ENCODE measurements at regions not wholly inside any gene's neighbourhood (a gene's known extent, or its start where the extent isn't known, plus 50 kb on each side); places are given as distances from the start of the nearest gene placed in this dataset.
A peak's percentile ranks its signal among the peaks of the same experiment; 100 is the strongest.

DNA sequence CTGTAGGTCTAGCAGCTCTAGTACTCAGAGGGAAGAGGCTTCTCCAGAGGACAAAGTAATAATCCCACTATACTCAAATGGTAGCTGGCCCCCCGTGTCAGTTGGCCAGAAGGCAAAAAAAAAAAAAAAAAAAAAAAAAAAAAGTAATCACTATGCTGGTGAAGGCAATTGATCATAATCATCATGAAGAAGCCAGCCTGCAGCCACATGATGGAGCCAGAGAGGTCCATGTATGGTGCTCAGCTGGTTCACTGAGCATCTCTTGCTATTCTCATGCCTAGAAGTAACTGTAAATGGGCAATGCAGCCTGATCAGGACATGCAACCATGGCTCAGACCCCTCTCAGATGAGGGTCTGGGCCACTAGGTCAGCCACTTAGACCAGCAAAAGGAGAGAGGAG lies 378.8 kb downstream of the MED13L start:
- Histone ChIP-seq H3K4me3 (ENCODE audit: low read length) (no peak overlapping the region), H3K36me3 (ENCODE audit: insufficient read depth, low read depth, low read length) (no peaks in the 10 kb centered on the region), H3K4me1 (ENCODE audit: insufficient read depth, low read length) (no peaks in the 10 kb centered on the region), H3K27ac (ENCODE audit: low read length) (no peak overlapping the region), H3K9me3 (ENCODE audit: insufficient read depth, low read depth, low read length) (no peaks in the 10 kb centered on the region), H3K9ac (ENCODE audit: low read depth, low read length) (no peak overlapping the region), H3K27me3 (ENCODE audit: insufficient read depth, low read length) (no peaks in the 10 kb centered on the region)

DNA sequence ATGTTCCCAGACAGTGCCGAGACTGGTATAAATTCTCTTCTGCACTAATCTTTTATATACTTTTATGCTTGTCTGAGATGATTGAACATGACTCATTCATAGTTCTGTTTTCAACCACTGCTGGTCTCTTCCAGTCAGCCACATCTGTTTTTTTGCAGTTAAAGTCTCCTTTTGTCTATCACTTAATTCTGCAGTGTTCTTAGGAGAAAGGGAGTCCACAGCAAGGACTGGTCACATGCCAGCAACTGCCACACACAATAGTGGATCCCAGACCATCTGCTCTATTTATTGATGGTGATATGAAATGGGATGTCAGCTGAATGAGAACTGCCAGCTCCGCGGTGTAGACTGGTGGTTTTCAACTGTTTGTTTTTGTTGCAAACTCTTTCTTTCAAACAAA lies 379.8 kb downstream of the MED13L start:
- H3K9ac ChIP-seq (ENCODE audit: low read depth, low read length), result no peak overlapping the region
- H3K4me3 ChIP-seq (ENCODE audit: low read length), result no peak overlapping the region
- no peak overlapping the region for H3K27ac ChIP-seq (ENCODE audit: low read length)
- H3K36me3 ChIP-seq (ENCODE audit: insufficient read depth, low read depth, low read length), result no peaks in the 10 kb centered on the region
- no peaks in the 10 kb centered on the region for H3K9me3 ChIP-seq (ENCODE audit: insufficient read depth, low read depth, low read length)
- H3K4me1 ChIP-seq (ENCODE audit: insufficient read depth, low read length), result no peaks in the 10 kb centered on the region
- no peaks in the 10 kb centered on the region for H3K27me3 ChIP-seq (ENCODE audit: insufficient read depth, low read length)

DNA sequence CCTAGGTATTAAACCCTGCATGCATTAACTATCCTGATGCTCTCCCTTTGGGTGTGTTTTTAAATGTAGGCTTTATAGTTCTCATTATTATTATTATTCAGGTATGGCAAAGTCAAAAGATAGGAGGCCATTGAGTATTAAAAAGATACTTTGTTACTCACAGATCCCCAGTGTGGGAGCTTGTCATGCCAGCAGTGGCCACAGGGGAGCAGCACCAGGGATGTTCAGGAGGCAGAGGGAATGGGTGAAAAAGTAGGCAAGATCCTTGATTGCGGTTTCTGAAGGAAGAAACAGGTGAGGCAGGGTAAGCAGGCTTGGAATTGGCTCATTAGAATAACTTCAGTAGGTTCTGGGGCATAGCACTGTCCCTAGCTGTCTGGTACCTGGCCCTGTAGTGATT lies 382.2 kb downstream of the MED13L start:
- H3K4me3 ChIP-seq (ENCODE audit: low read length), result no peak overlapping the region
- peaks cover 8% of the 10 kb centered on the region; the same call in 1 of the 2 replicates for H3K4me1 ChIP-seq (ENCODE audit: insufficient read depth, low read length)
- no peaks in the 10 kb centered on the region for H3K27me3 ChIP-seq (ENCODE audit: insufficient read depth, low read length)
- H3K36me3 ChIP-seq (ENCODE audit: insufficient read depth, low read depth, low read length), result no peaks in the 10 kb centered on the region
- no peak overlapping the region for H3K9ac ChIP-seq (ENCODE audit: low read depth, low read length)
- no peaks in the 10 kb centered on the region for H3K9me3 ChIP-seq (ENCODE audit: insufficient read depth, low read depth, low read length)
- H3K27ac ChIP-seq (ENCODE audit: low read length), result no peak overlapping the region

DNA sequence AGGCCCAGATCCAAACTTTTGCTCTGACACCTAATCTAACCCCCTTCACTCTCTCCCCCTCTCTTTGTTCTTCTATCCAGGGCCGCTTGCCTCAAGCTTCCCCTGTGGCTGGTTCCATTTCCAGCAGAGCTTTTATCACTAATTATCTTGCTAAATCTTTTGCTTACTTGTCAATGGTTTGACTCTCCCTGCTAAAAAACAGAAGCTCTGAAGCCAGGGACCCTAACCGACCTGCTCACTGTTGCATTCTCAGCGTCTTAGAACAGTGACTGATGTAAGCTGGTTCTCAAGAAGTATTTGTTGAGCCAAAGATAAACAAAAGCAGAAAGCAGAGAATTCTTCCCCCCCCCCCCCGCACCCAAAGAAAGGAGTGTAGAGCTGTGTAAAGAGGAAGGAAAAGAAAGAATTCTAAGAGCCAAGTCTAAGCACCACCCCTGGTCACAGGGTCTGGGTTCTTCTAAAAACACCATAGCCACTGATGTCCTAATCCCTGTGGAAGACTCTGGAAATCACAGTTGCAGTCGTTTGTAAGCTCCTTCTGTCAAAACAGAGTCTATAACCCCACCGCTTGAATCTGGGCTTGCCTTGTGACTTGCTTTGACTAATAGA lies 385.8 kb downstream of the MED13L start:
- Histone ChIP-seq H3K27ac (ENCODE audit: low read length) (no peak overlapping the region), H3K9ac (ENCODE audit: low read depth, low read length) (no peak overlapping the region), H3K4me1 (ENCODE audit: insufficient read depth, low read length) (peaks cover 8% of the 10 kb centered on the region; the same call in 1 of the 2 replicates), H3K4me3 (ENCODE audit: low read length) (no peak overlapping the region), H3K27me3 (ENCODE audit: insufficient read depth, low read length) (no peaks in the 10 kb centered on the region), H3K9me3 (ENCODE audit: insufficient read depth, low read depth, low read length) (no peaks in the 10 kb centered on the region), H3K36me3 (ENCODE audit: insufficient read depth, low read depth, low read length) (no peaks in the 10 kb centered on the region)

DNA sequence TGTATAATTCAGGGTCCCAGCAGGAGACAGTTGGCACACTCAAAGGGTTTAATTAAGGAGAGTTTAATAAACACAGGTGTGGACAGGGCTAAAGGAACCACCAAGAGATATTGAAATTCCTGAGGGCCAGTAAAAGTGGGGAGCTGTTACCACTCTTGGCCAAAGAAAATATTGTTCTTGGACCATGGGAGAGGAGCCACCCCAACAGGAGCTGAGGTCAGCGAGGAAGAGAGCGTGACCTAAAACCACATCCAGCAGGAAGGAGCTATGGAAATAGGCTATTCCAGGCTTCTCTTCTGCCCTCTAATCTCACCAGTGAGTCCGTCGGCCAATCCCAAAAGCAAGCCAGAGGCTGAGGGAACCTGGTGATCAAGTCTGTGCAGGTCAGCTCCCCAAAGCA lies 390.8 kb downstream of the MED13L start:
- no peak overlapping the region for H3K9ac ChIP-seq (ENCODE audit: low read depth, low read length)

DNA sequence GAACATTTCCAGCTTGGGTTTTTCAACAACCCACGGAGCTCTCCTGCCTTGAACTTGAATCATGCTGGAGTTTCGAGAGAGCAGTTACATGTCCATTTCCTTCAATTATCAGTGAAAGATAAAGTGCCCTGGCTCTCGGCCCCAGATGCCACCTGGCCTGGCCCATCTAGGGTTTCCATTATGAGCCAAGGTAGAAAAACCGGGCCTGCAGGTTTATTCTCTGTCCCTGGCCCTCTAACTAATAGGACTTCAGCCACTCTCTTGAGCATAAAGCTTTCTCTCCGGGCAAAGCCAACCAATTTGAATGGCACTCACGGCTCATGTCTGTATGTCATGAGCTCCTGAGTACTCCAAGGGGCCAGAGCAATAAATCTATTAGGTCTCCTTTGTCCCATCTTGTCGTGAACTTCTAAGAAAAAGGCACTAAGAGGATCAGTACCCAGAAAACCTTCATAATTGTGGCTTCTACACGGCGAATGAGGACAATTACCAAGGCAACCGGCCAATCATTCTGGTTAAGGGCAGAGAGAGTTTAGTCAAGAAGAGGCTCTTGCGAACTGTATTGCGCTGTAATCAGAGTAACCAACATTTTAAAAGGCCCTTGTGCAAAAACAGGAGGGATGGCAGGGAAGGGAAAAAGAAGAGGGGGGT lies 392.3 kb downstream of the MED13L start:
- no peak overlapping the region for H3K9ac ChIP-seq (ENCODE audit: low read depth, low read length)
- H3K9me3 ChIP-seq (ENCODE audit: insufficient read depth, low read depth, low read length), result no peaks in the 10 kb centered on the region
- no peak overlapping the region for H3K4me3 ChIP-seq (ENCODE audit: low read length)
- H3K27ac ChIP-seq (ENCODE audit: low read length), result no peak overlapping the region
- H3K4me1 ChIP-seq (ENCODE audit: insufficient read depth, low read length), result peaks cover 4% of the 10 kb centered on the region; the same call in 1 of the 2 replicates
- no peaks in the 10 kb centered on the region for H3K27me3 ChIP-seq (ENCODE audit: insufficient read depth, low read length)
- no peaks in the 10 kb centered on the region for H3K36me3 ChIP-seq (ENCODE audit: insufficient read depth, low read depth, low read length)

More for the DNA sequence above, 390.8 kb downstream of the MED13L start:
- no peaks in the 10 kb centered on the region for H3K27me3 ChIP-seq (ENCODE audit: insufficient read depth, low read length)
- no peaks in the 10 kb centered on the region for H3K36me3 ChIP-seq (ENCODE audit: insufficient read depth, low read depth, low read length)
- H3K4me1 ChIP-seq (ENCODE audit: insufficient read depth, low read length), result peaks cover 9% of the 10 kb centered on the region
- no peaks in the 10 kb centered on the region for H3K9me3 ChIP-seq (ENCODE audit: insufficient read depth, low read depth, low read length)
- H3K4me3 ChIP-seq (ENCODE audit: low read length), result no peak overlapping the region
- no peak overlapping the region for H3K27ac ChIP-seq (ENCODE audit: low read length)

DNA sequence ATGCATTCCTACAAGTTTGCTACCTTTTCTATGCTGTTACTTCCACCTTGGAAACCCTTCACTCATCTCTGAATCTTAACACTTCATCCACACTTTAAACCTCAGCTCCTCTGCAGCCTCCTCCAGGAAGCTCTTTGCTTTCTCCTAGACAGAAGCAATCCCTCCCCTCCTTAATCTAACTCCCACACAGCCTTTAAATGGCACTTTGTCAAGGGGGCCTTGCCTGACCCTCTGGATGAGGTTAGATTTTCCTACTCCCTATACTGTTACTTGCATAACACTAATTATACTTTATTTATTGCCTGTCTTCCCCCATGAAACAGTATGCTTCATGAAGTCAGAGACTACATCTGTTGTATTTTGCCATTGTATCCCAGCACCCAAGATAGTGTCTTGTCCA lies 394.6 kb downstream of the MED13L start:
- H3K4me3 ChIP-seq (ENCODE audit: low read length), result no peak overlapping the region
- H3K36me3 ChIP-seq (ENCODE audit: insufficient read depth, low read depth, low read length), result no peaks in the 10 kb centered on the region
- no peak overlapping the region for H3K9ac ChIP-seq (ENCODE audit: low read depth, low read length)
- H3K9me3 ChIP-seq (ENCODE audit: insufficient read depth, low read depth, low read length), result no peaks in the 10 kb centered on the region
- peaks cover 4% of the 10 kb centered on the region; the same call in 1 of the 2 replicates for H3K4me1 ChIP-seq (ENCODE audit: insufficient read depth, low read length)
- H3K27me3 ChIP-seq (ENCODE audit: insufficient read depth, low read length), result no peaks in the 10 kb centered on the region
- H3K27ac ChIP-seq (ENCODE audit: low read length), result no peak overlapping the region

DNA sequence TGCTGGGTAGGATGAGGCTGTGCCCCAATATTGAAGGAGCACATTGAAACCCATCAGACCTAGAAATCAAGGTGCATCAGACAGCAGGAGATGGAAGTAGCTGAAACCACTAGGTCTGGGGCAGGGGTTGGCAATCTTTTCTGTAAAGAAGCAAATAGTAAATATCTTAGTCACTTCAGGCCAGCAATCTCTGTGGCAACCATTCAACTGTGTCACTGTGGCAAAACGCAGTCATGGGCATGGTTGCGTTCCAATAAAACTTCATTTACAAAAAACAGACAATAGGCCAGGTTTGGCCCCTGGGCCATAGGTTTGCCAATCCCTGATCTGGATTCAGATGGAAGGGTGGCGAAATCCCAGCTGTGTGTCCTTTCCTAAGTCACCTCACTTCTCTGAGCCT lies 397.3 kb downstream of the MED13L start:
- H3K9me3 ChIP-seq (ENCODE audit: insufficient read depth, low read depth, low read length), result no peaks in the 10 kb centered on the region
- peaks cover 4% of the 10 kb centered on the region; the same call in 1 of the 2 replicates for H3K4me1 ChIP-seq (ENCODE audit: insufficient read depth, low read length)
- no peaks in the 10 kb centered on the region for H3K27me3 ChIP-seq (ENCODE audit: insufficient read depth, low read length)
- no peak overlapping the region for H3K27ac ChIP-seq (ENCODE audit: low read length)
- H3K4me3 ChIP-seq (ENCODE audit: low read length), result no peak overlapping the region
- no peaks in the 10 kb centered on the region for H3K36me3 ChIP-seq (ENCODE audit: insufficient read depth, low read depth, low read length)
- no peak overlapping the region for H3K9ac ChIP-seq (ENCODE audit: low read depth, low read length)

DNA sequence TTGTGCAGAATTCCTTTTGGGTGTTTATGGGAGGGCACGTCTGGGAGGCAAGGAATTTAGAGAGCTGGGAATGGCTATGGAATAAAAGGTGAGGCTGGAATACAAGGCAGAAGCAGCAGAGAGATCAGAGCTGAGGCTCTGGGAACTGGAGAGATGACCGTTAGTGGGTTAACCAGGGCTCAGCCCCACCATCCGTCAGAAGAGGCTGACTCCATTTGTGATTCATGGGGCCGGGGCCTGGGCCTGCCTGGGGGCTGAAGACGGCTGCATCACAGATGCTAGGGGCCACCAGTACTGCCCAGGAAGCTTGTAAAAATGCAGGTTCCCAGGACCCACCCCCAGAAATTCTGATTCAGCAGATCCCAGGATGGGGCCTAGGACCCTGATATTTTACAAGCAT lies 398.1 kb downstream of the MED13L start:
- peaks cover 4% of the 10 kb centered on the region; the same call in 1 of the 2 replicates for H3K4me1 ChIP-seq (ENCODE audit: insufficient read depth, low read length)
- no peaks in the 10 kb centered on the region for H3K27me3 ChIP-seq (ENCODE audit: insufficient read depth, low read length)
- no peak overlapping the region for H3K27ac ChIP-seq (ENCODE audit: low read length)
- no peak overlapping the region for H3K9ac ChIP-seq (ENCODE audit: low read depth, low read length)
- no peaks in the 10 kb centered on the region for H3K36me3 ChIP-seq (ENCODE audit: insufficient read depth, low read depth, low read length)
- H3K9me3 ChIP-seq (ENCODE audit: insufficient read depth, low read depth, low read length), result no peaks in the 10 kb centered on the region
- no peak overlapping the region for H3K4me3 ChIP-seq (ENCODE audit: low read length)

DNA sequence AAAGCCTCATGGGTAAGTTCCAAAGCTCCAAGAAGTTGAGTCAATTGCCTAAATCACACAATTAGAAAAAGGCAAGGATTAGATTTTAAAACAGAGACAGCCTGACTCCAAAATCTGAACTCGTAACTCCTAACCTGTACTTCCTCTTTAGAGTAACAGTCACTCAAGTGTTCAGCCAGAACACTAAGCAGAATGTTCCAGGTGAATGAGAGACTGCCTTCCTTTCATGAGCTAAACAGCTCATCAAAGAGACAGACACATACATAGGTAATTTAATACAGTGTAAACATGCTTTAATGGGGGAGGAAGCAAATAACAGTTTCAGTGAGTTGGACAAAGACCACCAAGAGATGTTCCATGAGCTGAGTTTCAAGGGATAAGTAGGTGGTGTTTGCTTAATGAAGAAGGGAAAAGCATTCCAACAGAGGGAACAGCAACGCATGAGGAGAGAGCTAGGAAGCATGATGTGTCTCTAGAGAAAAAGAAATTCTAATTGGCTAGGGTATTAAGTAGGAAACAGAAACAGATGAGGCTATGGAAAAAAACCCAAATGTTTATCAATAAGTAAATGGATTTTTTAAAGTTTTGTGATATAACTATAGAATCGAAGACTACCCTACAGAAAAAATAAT lies 403.9 kb downstream of the MED13L start:
- no peaks in the 10 kb centered on the region for H3K9me3 ChIP-seq (ENCODE audit: insufficient read depth, low read depth, low read length)
- no peaks in the 10 kb centered on the region for H3K36me3 ChIP-seq (ENCODE audit: insufficient read depth, low read depth, low read length)
- peak overlapping the region; percentile 47 for H3K4me3 ChIP-seq (ENCODE audit: low read length)
- H3K27ac ChIP-seq (ENCODE audit: low read length), result peak overlapping the region; percentile 4
- peak overlapping the region; percentile 45; the same call in 1 of the 2 replicates for H3K9ac ChIP-seq (ENCODE audit: low read depth, low read length)
- H3K27me3 ChIP-seq (ENCODE audit: insufficient read depth, low read length), result no peaks in the 10 kb centered on the region
- H3K4me1 ChIP-seq (ENCODE audit: insufficient read depth, low read length), result peaks cover 17% of the 10 kb centered on the region

DNA sequence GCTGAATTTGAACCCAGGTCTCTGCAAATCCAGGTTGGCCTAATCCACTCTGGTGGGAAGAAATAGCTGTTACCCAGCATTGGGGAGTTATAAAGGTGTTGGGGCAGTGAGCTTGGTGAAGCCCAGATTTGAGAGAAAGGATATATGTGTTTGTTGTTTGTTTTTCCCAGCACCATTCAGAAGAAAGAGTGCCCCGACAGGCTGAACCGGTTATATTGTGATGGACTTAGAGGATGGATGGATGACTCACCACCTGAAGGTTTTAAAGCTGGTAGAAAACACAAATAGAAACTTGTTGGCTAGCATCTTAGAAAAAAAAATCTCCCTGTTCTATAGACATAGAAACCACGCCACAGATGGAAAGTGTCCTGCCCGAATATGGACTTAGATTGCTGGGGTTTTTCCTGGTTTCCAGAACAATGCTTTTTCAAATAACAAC lies 404.6 kb downstream of the MED13L start:
- Histone ChIP-seq H3K27ac (ENCODE audit: low read length) (peak overlapping the region; percentile 4), H3K36me3 (ENCODE audit: insufficient read depth, low read depth, low read length) (no peaks in the 10 kb centered on the region), H3K9ac (ENCODE audit: low read depth, low read length) (peak overlapping the region; percentile 56), H3K4me3 (ENCODE audit: low read length) (peak overlapping the region; percentile 47), H3K9me3 (ENCODE audit: insufficient read depth, low read depth, low read length) (no peaks in the 10 kb centered on the region), H3K27me3 (ENCODE audit: insufficient read depth, low read length) (no peaks in the 10 kb centered on the region), H3K4me1 (ENCODE audit: insufficient read depth, low read length) (peaks cover 17% of the 10 kb centered on the region)

DNA sequence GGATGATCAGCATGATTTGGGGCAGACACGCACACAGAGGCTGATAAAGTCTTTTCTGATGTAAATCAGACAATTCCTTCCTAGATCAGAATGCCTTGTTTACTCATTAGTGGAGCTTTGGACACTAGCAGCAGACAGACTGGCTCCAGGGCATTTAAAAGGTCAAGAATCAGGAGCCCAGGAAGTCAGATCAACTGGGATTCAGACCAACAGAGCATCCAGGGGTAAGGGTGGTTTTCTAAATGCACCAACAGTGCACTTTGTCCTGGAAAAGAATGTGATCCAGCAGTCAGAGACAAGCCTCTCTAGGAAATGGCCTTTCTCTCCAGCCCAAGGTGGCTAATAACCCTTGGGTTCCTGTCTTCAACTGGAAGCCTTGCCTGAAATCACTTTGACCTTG lies 405.3 kb downstream of the MED13L start:
- Histone ChIP-seq H3K9me3 (ENCODE audit: insufficient read depth, low read depth, low read length) (no peaks in the 10 kb centered on the region), H3K27me3 (ENCODE audit: insufficient read depth, low read length) (no peaks in the 10 kb centered on the region), H3K4me3 (ENCODE audit: low read length) (peak overlapping the region; percentile 47), H3K4me1 (ENCODE audit: insufficient read depth, low read length) (peaks cover 17% of the 10 kb centered on the region), H3K27ac (ENCODE audit: low read length) (peak overlapping the region; percentile 4), H3K9ac (ENCODE audit: low read depth, low read length) (peak overlapping the region; percentile 56; the same call in 1 of the 2 replicates), H3K36me3 (ENCODE audit: insufficient read depth, low read depth, low read length) (no peaks in the 10 kb centered on the region)

All from iPS-20b (cell line).